ENCODE measurements at regions not wholly inside any gene's neighbourhood (a gene's known extent, or its start where the extent isn't known, plus 50 kb on each side); places are given as distances from the start of the nearest gene placed in this dataset.
A peak's percentile ranks its signal among the peaks of the same experiment; 100 is the strongest.

GRCh38 chr2:240223631-240224030 is 83.2 kb upstream of the OTOS start:
- no peaks in the 10 kb centered on the region for H3K27me3 ChIP-seq

GRCh38 chr2:240224676-240225075 is 84.2 kb upstream of the OTOS start:
- in situ Hi-C loops (cut with MboI; ENCODE audit: low sequenced_read_pairs in 4 of 4) (loop anchor here in 3 of 4 donors (5.0 to 25.0 kb wide), 3 partner anchors 200 to 213 kb away; partner anchors contain the start of gene GPC1 (in 2 of the 3)), intact Hi-C loops (cut with DNase I; ENCODE audit: low total_unique reads) (no loop called here)
- Histone ChIP-seq H3K4me3 (no peak overlapping the region), H3K27ac (no peak overlapping the region), H3K4me1 (peaks cover 4 to 7% of the 10 kb centered on the region in 2 donors), H3K27me3 (no peaks in the 10 kb centered on the region), H3K36me3 (no peaks in the 10 kb centered on the region), H3K9me3 (no peaks in the 10 kb centered on the region)
- TF ChIP-seq CTCF (IDR thresholded peaks at IDR 0.05 in 4 of 5, conservative IDR thresholded peaks at IDR 0.05 in 1 of 5) = no peak
- TF ChIP-seq POLR2A (IDR thresholded peaks at IDR 0.05) = no peak
- ATAC-seq = no peak
- DNase-seq = no peak

More at GRCh38 chr2:240223631-240224030, 83.2 kb upstream of the OTOS start:
- ATAC-seq (no peak), DNase-seq (no peak)
- Histone ChIP-seq H3K36me3 (no peaks in the 10 kb centered on the region), H3K4me3 (no peak overlapping the region), H3K4me1 (peaks cover 4 to 7% of the 10 kb centered on the region in 2 donors), H3K27ac (no peak overlapping the region), H3K9me3 (no peaks in the 10 kb centered on the region)
- no peak for TF ChIP-seq CTCF (IDR thresholded peaks at IDR 0.05 in 4 of 5, conservative IDR thresholded peaks at IDR 0.05 in 1 of 5)
- TF ChIP-seq POLR2A (IDR thresholded peaks at IDR 0.05) = no peak
- in situ Hi-C loops (cut with MboI; ENCODE audit: low sequenced_read_pairs in 4 of 4) = loop anchor here in 1 of 4 donors (10.0 kb wide), 1 partner anchor 201 kb away; no protein-coding TSS in a partner anchor
- intact Hi-C loops (cut with DNase I; ENCODE audit: low total_unique reads) = no loop called here

- ATAC-seq = no peak
- in situ Hi-C loops (cut with MboI; ENCODE audit: low sequenced_read_pairs in 4 of 4) = loop anchor here in 3 of 4 donors (5.0 to 25.0 kb wide), 3 partner anchors 200 to 212 kb away; partner anchors contain the start of gene GPC1 (in 2 of the 3)
Observed at GRCh38 chr2:240225131-240225530, 84.7 kb upstream of the OTOS start.

GRCh38 chr2:240225660-240226475 is 85.4 kb upstream of the OTOS start:
- no peak for ATAC-seq

More at GRCh38 chr2:240225131-240225530, 84.7 kb upstream of the OTOS start:
- no peak for DNase-seq
- no peak for TF ChIP-seq CTCF (IDR thresholded peaks at IDR 0.05 in 4 of 5, conservative IDR thresholded peaks at IDR 0.05 in 1 of 5)
- TF ChIP-seq POLR2A (IDR thresholded peaks at IDR 0.05) = no peak
- intact Hi-C loops (cut with DNase I; ENCODE audit: low total_unique reads) = no loop called here
- Histone ChIP-seq H3K9me3 (no peaks in the 10 kb centered on the region), H3K27ac (no peak overlapping the region), H3K27me3 (no peaks in the 10 kb centered on the region), H3K36me3 (no peaks in the 10 kb centered on the region), H3K4me3 (no peak overlapping the region), H3K4me1 (peaks cover 4 to 7% of the 10 kb centered on the region in 2 donors)

More at GRCh38 chr2:240225660-240226475, 85.4 kb upstream of the OTOS start:
- Histone ChIP-seq H3K27ac (no peak overlapping the region), H3K4me3 (no peak overlapping the region), H3K36me3 (no peaks in the 10 kb centered on the region), H3K4me1 (peaks cover 4 to 7% of the 10 kb centered on the region in 2 donors), H3K27me3 (no peaks in the 10 kb centered on the region), H3K9me3 (no peaks in the 10 kb centered on the region)
- intact Hi-C loops (cut with DNase I; ENCODE audit: low total_unique reads) (no loop called here), in situ Hi-C loops (cut with MboI; ENCODE audit: low sequenced_read_pairs in 4 of 4) (loop anchor here in 3 of 4 donors (5.0 to 25.0 kb wide), 3 partner anchors 199 to 211 kb away; partner anchors contain the start of gene GPC1 (in 2 of the 3))
- peak in 1 of 5 experiments; percentile 12 for TF ChIP-seq CTCF (IDR thresholded peaks at IDR 0.05 in 4 of 5, conservative IDR thresholded peaks at IDR 0.05 in 1 of 5)
- no peak for TF ChIP-seq POLR2A (IDR thresholded peaks at IDR 0.05)
- DNase-seq = no peak

Measured in gastrocnemius medialis (tissue), 4 donors.